ENCODE measurements at regions not wholly inside any gene's neighbourhood (a gene's known extent, or its start where the extent isn't known, plus 50 kb on each side); places are given as distances from the start of the nearest gene placed in this dataset.
"Not testable (repeated sequence)": the region's sequence is repeated elsewhere in the genome, so short reads cannot be mapped to it uniquely, and the experiment has no call there.

DNA sequence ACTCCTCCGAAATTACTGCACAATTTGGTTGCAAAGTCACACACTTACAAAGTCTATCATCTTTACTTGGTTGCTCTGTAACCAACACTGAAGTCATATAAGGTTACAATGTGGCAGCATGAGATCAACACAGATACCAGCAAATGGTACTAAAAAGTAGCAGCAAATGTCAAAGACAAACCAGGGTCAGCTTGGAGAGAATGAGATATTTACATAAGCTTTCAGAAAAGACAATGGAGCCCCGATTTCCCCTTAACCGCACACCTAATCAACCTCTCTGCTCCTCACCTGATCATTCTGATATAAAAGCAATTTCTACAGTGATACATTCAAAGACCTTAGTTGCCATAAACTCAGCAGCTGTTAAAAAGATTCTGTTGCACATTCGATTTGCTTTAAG lies 76.4 kb upstream of the FOXN3 start:
- no peak for DNase-seq (ENCODE audit: low spot score)

DNA sequence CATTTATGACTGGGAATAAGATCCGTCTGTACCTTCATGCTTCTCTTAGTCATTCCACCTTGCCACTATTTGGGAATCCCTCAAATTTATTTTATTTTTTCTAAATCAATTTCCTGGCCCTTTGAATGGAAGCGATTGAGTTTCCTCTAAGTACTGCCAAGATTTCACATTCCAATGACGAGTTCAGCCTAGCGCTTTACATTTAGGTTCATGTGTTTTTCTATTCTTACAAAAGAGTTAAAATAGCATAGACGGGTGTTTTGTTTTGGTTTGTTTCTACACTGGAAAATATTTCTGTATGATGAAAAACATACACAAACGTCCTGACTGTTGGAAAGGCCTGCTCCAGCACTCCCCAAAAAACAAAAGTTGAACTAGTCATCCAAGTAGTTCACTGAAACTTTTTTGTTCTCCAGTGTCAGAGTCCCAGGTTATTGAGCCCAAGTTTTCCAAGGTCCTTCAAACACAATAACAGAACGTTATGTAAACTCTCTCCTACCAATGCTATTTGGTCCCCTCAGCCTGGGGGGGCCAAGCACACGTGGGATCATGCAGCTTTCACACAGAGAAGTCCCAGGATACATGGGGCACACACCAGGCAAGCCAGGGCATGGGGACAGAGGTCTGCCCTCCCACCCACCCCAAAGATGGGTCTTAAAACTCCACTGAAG lies 74.8 kb upstream of the FOXN3 start:
- no peak for DNase-seq (ENCODE audit: low spot score)

DNA sequence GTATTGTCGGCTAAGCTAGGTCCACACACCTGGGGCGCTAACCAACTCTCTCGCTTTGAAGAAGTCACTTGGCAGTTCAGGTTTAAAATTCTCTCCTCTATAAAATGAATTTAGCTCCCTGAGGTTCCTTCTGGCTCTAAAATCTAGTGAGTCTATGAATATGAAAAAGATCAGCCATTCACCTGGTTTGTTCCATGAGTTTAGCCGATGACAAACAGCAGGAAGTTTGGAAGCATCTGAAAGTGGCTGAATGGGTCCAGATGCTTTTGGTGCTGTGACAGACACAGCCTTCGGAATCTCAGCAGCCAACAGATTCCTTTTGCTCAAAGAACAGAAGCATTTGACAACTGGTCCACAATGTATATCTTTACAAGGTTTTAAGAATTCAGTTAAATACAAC lies 73.4 kb upstream of the FOXN3 start:
- DNase-seq (ENCODE audit: low spot score), result no peak

DNA sequence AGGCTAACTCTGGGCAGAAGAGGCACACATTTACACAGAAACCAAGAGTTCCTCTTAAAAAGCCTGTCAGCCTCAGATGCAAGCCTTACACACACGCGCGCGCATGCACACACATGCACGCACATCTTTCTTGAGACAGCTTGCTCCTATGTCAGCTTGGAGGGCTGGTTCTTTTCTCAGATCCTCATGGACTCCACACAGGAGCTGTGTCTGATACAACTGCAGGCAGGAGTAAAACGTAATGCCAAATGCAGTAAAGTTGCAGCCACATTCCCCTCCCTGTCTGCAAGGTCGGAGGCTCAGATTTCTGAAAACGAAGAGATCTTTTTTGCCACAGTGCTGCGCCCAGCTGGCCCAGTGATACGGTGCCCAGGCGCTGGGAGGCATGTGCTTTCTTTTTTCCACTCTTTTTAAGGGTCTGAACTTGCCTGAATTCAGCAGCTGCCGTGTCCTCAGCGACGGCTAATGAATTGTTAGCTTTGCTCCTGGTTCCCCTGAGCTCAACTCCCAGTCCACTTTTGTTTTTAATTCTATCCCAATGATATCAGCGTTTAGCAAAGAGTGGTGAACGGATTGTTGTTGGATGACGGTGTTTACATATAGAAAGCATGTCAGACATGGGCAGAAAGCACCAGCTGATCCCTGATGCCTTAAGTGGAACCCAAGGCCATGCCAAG lies 72.9 kb upstream of the FOXN3 start:
- no peak for DNase-seq (ENCODE audit: low spot score)

DNA sequence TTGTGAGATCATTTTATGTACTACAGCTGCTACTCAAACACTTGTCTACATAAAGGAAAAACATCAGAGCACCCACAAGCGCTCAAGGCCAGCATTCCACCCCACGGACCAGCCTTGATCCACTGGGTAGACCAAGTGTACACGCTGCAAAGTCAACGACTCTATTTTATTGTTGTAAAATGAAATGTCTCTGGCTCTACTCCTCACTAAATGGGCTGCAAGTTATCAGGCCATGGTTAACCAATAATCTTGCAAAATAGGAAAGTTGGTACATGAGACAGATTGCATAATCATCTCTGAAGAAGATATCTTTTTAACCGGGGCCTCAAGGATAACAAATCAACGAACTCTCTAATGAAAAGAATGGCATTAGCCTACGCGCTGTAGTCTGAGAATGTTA lies 69.9 kb upstream of the FOXN3 start:
- DNase-seq (ENCODE audit: low spot score), result no peak

DNA sequence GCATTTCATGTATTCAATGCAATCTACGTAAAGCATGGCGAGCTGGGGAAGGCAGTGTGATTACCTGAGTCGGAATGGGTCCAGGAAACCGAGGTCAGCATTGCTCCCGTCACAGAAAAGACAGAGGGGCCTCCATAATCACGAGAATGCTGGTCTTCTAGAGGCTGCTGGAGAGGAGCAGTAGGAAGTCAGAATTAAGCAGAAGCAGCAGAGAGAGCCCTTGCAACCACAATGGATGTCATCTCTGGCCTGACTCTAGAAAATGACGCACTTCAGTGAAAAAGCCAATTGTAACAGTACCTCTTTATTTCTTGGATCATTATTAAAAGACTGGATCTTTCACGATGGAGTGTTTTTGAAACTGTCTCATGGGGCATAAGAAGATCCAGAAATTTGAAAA lies 69.5 kb upstream of the FOXN3 start:
- DNase-seq (ENCODE audit: low spot score), result no peak

DNA sequence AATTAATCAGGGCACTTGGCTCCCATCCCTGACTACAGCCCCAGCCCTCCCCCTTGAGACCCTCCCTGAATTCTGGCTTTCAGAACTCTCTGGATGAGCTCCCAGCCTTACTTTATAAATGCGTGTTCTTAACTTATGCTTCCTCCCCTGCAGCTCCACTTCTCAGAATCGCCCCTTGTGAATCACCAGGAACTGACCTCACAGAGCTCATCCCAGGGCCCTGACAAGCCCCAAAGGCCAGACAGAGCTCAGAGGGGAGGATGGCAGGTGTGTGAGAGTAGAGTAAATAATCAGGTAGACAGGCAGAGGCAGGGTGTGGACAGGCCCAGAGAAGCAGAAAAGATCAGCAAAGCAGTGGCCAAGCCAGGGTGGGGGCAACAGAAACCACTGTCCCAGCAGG lies 68.2 kb upstream of the FOXN3 start:
- no peak for DNase-seq (ENCODE audit: low spot score)

DNA sequence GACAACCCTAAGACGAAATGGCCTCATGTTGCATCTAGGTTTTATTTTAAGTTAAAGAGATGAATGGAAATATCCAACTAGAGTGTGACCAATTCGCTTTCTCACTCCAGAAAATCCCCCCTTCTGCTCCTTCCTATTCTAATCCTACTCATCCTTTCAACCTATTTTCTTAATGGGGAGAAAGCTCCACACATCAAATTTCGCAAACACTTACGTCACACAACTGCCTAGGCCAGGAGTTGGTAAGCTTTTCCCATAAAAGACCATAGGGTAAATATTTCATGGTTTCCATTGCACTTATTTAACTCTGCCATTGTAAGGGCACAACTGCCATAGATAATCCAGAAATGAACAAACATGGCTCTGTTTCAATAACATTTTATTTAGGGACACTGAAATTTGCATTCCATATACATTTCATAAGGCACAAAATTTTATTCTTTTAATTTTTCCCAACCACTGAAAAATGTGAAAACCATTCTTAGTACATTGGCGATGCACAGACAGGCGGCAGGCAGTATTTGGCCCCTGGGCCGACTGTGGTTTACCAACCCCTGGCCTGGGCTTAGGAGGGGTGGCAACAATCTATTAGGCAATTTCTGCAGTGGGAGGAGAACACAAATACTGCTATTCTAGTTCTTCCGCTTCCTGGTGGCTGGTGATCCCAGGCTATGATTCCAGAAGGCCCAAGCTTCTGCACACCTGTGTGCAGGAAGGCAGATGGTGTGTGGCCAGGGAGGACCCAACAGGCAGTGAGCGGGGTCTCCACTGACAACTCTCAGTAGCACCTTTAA lies 67.2 kb upstream of the FOXN3 start:
- no peak for DNase-seq (ENCODE audit: low spot score)

DNA sequence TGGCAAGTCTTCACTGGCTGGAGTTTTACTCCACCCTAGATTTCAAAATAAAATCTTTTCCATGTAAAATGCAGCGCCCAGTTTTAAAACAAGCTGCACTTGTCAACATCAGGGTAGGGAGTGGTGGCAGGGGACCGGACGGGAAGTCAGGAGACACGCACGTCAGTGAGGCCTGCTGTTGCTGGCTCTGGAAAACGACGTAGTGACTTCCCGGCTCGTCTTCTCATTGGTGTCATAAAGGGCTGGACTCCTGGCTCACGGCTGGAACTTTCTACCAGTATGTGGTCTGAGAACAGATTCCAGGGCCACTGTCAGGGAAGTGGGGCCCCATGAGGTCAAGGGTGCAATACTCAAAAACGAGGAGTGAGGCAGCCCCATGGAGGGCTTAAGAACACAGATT lies 64.2 kb upstream of the FOXN3 start:
- no peak for DNase-seq (ENCODE audit: low spot score)

DNA sequence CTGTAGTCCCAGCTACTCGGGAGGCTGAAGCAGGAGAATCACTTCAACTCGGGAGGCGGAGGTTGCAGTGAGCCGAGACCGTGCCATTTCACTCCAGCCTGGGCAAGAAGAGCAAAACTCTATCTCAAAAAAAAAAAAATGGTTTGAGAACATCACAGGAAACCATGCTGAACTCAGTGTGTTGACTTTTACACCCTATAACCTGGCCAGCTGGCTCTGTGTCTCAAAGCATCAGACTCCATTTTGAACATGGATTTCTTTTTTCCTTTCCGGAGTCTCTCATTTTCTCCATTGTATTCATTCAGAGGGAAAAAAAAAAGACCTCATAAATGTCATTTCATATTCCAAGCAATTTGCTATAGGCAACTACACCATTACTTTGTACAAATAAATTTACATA lies 63.2 kb upstream of the FOXN3 start:
- DNase-seq (ENCODE audit: low spot score), result no peak

DNA sequence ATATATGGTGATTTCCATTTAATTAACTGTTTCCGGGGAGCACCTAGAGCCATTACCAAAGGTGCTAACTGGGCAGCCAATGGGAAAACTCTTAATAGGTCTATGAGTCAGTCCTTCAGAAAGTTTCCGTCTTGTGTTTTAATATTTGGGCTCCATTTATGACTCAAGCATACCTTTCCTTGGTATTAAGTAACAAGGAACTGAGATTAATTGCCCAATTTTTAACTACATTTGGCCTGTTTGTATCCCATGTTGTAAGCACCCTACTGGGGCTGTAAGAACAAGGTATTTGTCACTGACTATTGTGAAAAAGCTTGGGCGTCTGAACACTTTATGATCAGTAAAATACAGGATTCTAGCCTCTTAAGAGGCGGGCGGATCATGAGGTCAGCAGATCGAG lies 62.8 kb upstream of the FOXN3 start:
- no peak for DNase-seq (ENCODE audit: low spot score)

DNA sequence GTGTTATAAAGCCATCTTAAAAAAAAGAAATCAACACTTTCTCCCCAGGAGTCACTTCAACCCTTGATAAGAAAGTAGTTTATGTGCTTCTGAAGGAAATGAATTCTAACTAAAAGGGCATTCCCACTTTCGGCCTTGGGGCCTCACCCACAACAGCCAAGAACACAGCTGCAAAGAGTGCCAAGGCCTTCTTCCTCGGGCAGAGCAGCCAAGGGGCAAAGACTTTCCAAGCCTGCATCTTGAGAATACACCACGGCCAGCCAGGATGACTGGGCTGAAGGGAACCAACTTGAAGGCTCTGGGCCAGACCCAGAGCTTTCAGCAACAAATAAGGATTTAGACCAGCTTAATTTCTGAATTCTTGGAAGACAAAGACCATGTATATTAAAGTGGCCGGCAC lies 60.4 kb upstream of the FOXN3 start:
- no peak for DNase-seq (ENCODE audit: low spot score)

DNA sequence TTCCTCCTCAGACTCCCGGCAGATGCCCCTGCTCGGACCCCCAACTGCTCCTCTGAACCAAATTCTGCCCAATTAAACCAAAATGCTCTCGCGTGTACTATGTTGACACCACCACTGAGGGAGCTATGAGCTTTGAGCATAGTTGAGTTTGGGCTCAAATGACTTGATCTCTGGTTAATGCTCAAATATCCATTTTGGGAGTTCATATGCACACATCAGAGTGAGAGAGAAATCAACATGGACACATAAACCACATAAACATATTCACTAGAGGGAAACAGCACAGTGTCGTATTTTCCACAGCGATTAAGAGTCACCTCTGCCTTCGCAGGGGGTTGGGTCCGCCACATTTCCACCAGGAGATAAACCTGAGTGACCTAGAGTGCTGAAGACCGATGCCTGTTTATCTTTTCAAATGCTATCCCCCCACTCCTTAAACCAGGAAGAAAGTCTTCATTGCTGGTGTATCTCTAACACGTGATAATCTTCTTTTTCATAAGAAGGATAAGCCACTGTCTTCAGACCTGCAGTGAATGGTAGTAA lies 59.4 kb upstream of the FOXN3 start:
- no peak for DNase-seq (ENCODE audit: low spot score)

DNA sequence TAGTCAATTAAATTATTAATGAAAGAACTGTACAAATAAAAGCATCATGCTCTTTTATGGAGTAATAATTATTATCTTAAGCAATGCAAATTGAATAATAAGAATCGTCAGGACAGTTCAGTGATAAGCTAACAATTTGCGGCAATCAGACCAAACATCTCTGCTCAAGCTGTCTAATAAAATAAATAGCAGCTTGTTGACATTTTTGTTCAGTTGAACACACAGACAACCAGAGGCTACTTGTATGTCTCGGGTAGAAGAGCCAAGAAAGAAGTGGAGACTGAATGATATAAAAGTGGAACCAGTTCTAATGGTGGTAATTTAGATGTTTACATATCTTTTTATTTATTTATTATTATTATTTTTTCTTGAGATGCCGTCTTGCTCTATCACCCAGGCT lies 57.4 kb upstream of the FOXN3 start:
- DNase-seq (ENCODE audit: low spot score), result no peak

DNA sequence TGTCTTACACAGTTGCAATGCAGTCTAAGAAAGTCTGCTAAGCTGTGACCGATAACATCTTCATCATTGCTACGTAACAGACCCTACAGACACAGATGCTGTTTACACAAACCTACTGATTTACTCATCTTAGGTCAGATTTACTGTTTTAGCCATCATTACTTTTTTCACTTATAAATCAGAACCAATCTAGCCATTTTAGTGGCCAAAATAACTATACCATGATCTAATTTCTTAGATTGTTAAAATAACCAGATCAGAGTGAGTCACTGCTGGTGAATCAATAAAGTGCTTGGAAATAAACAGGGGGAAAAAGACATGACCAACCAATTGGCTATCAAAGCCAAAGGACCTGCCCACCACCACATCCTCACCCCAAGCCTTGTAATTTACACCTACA lies 57.0 kb upstream of the FOXN3 start:
- DNase-seq (ENCODE audit: low spot score), result no peak

DNA sequence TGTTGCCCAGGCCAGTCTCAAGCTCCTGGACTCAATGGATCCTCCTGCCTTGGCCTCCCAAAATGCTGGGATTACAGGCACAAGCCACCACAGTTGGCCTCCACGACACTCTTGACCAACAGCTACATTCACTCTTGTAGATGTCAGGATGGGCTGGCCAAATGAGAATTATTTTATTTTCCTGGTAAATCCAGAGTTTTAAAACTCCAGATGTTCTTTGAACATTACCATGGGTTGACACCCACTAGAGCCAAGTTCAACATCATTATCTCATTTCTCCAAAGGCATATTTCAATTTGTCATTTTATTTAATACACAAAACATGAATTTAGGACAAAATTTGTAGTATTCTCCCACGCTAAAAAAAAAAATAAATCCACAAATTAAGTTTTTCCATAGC lies 56.5 kb upstream of the FOXN3 start:
- no peak for DNase-seq (ENCODE audit: low spot score)

DNA sequence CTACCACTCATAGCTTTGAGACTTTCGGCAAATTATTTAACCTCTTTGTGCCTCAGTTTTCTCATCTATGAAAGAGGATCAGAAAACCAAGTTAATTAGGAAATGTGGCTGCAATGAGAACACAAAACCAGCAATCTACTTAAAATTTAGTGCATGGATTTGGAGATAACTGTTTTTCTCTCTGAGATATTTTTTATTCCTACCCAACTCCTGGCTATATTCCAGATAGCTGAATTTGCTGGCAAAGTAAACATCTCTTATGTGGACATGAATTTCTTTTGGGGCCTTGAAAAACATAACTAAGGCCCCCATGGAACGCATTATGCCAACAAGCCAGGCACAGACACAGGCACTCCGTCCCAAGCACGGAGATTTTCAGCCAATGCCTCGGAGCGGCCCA lies 53.4 kb upstream of the FOXN3 start:
- no peak for DNase-seq (ENCODE audit: low spot score)

DNA sequence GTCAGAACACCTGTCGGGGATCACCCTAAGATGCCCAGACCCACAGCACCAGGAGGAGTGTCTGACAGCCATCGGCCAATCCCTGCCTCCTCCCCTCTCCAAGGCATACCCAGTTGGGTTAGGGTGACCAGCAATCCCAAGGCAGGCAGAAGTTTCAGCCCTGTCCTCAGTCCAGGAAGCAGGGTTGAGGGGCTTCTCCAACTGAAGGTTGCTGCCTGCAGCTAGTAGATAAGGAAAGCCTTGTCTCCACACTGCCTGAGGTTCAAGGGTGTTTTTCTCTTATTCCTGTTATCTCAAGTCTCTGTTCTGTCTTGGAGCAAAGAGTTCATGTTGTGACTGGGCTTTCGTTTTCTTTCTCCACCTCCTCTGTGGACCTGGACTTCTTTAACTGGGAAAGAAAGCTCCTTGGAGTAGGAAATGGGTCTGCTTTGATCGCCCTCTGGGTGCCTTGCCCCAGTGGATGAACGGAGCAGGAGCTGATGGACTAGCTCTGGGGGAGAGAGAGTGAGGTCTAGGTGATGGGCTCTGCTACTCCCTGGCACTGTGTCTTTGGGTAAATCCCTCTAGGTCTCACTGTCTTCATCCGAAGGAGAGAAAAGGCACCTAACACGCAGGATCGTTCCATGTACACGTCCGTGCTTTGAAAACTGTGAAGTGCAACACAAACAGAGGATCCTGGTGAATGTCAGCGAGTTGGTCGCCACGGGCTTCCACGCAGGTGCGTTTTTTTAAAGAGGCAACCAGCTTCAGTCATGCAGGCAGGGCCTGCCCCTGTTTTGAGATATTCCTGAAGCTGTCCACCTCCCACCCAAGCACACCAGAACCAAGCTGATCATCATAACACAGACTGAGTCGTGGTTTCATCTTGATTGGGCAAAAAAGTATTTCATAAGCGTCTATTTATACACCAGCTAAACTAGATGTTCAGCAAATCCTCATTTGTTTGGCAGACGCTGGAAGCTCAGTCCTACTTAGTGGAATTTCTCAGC lies 52.5 kb upstream of the FOXN3 start:
- no peak for DNase-seq (ENCODE audit: low spot score)

DNA sequence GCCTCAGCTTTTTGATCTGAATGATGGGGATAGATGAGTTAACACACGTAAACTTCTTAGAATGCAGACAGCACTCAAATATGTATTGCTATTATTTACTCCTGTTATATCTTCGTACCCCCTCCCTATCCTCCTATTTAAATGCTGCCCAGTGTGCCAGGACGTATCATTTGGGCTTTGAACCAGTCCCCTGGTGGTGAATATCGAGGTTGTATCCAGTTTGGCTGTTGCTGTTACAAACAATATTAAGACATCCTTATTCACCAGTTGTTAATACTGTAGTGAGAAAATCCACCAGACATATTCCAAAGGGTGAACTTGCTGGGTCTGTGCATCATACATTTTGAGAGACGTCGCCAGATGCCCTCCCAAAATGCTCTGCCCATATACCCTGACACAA lies 51.5 kb upstream of the FOXN3 start:
- DNase-seq (ENCODE audit: low spot score), result no peak

DNA sequence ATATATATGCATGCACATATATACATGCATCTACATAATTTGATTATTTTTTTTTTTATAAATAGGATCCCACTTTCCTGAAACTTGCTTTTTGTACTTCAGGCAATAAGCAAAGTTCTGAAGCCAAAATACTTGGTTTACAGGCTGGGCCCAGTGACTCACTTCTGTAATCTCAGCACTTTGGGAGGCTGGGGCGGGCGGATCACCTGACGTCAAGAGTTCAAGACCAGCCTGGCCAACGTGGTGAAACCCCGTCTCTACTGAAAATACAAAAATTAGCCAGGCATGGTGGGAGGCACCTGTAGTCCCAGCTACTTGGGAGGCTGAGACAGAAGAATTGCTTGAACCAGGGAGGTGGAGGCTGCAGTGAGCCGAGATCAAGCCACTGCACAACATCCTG lies 51.0 kb upstream of the FOXN3 start:
- not testable (repeated sequence) for DNase-seq (ENCODE audit: low spot score)

DNA sequence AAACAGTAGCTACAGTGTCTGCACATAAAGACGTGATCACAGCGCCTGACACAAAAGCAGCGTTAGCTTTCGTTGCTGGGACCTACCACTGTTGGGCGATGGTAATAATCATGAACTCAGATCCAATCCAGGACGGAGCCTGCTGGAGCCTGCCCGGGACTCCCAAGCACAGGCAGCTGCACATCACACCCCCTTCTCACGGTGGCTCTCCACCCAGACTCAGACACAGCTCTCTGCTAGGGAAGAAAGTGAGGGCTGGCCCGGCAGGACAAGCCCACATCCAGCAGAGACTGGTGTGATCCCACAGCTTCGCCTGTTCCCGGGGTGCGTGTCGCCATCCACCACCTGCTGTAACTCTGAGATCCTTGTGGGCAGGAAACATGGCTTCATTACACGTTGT lies 49.9 kb upstream of the FOXN3 start:
- no peak for DNase-seq (ENCODE audit: low spot score)
